ENCODE measurements at regions not wholly inside any gene's neighbourhood (a gene's known extent, or its start where the extent isn't known, plus 50 kb on each side); places are given as distances from the start of the nearest gene placed in this dataset.

DNA sequence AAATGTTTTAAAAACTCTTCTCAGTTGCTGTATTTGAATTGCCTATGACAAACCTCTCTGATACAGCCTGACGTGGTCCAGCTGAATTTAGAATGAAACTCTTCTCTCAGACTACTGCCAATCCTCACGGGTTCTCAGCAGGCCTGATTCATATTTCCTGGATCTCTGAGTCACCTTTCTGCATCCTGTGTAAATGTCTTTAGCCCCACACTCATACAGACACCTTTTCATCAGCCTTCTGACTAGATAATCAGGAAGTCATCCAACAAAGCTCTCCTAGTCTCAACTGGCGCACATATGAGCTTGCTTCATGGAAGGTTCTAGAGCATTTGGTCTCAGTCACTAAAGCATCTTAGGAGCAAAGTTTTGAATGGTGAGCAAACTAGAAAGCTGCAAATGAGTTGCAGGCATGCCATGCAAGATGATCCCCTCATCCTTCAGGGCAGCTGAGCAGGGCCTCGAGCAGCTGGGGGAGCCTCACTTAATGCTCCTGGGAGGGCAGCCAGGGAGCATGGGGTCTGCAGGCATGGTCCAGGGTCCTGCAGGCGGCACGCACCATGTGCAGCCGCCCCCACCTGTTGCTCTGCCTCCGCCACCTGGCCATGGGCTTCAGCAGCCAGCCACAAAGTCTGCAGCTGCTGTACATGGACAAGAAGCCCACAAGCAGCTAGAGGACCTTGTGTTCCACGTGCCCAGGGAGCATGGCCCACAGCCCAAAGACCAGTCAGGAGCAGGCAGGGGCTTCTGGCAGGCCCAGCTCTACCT, 182.8 kb downstream of the ARHGAP12 start:
- no peaks in the 10 kb centered on the region for H3K4me1 ChIP-seq (ENCODE audit: insufficient read depth, low read length)
- H3K9me3 ChIP-seq (ENCODE audit: control insufficient read depth in 1 of 2, low read length in 2 of 2), result no peaks in the 10 kb centered on the region
- ChIA-PET CTCF (ENCODE audit: partially characterized antibody) (interaction anchor here (0.9 to 2.0 kb wide), 4 partner anchors 16 to 1074 kb away, joined by 3 to 6 read pairs (median 3); no protein-coding TSS in a partner anchor), POLR2A (ENCODE audit: partially characterized antibody) (interaction anchor here (0.7 to 1.4 kb wide), 2 partner anchors 14 to 83 kb away, joined by 3 to 4 read pairs; no protein-coding TSS in a partner anchor)
- Mint-ChIP-seq H3K9me3 (no peaks in the 10 kb centered on the region), H3K36me3 (no peaks in the 10 kb centered on the region), H3K4me3 (peak overlapping the region in 1 of 8 donors; percentile 2), H3K4me1 (peaks cover 4 to 8% (median 6%) of the 10 kb centered on the region in 4 donors), H3K27me3 (no peaks in the 10 kb centered on the region), H3K27ac (peak overlapping the region in 6 of 7 donors; percentile 11 to 66 (median 24))
- no peaks in the 10 kb centered on the region for H3K27me3 ChIP-seq (ENCODE audit: insufficient read depth, low read length)
- H3K27ac ChIP-seq (ENCODE audit: low read depth, low read length), result no peak overlapping the region
- H3K4me3 ChIP-seq (ENCODE audit: low read length in 2 of 2), result no peak overlapping the region
- peak in 1 of 5 donors; percentile 59 for DNase-seq
- no peaks in the 10 kb centered on the region for H3K36me3 ChIP-seq (ENCODE audit: insufficient read depth, low read length)
- intact Hi-C loops (cut with micrococcal nuclease), result no loop called here

GRCh38 chr10:31744025-31744424, 184.6 kb downstream of the ARHGAP12 start:
- H3K27ac Mint-ChIP-seq, result no peak overlapping the region
- no peak overlapping the region for H3K4me3 ChIP-seq (ENCODE audit: low read length in 2 of 2)
- H3K27me3 Mint-ChIP-seq, result no peaks in the 10 kb centered on the region
- no peaks in the 10 kb centered on the region for H3K27me3 ChIP-seq (ENCODE audit: insufficient read depth, low read length)
- no peaks in the 10 kb centered on the region for H3K9me3 Mint-ChIP-seq
- H3K4me1 Mint-ChIP-seq, result peaks cover 4 to 8% (median 6%) of the 10 kb centered on the region in 4 donors
- DNase-seq, result no peak
- no peak overlapping the region for H3K4me3 Mint-ChIP-seq
- POLR2A ChIA-PET (ENCODE audit: partially characterized antibody), result no interaction called here
- no peaks in the 10 kb centered on the region for H3K36me3 Mint-ChIP-seq
- no peaks in the 10 kb centered on the region for H3K36me3 ChIP-seq (ENCODE audit: insufficient read depth, low read length)
- H3K27ac ChIP-seq (ENCODE audit: low read depth, low read length), result no peak overlapping the region
- CTCF ChIA-PET (ENCODE audit: partially characterized antibody), result interaction anchor here (1.4 kb wide), 1 partner anchor 9 kb away, joined by 3 read pairs; no protein-coding TSS in a partner anchor
- intact Hi-C loops (cut with micrococcal nuclease), result no loop called here
- no peaks in the 10 kb centered on the region for H3K4me1 ChIP-seq (ENCODE audit: insufficient read depth, low read length)
- no peaks in the 10 kb centered on the region for H3K9me3 ChIP-seq (ENCODE audit: control insufficient read depth in 1 of 2, low read length in 2 of 2)

DNA sequence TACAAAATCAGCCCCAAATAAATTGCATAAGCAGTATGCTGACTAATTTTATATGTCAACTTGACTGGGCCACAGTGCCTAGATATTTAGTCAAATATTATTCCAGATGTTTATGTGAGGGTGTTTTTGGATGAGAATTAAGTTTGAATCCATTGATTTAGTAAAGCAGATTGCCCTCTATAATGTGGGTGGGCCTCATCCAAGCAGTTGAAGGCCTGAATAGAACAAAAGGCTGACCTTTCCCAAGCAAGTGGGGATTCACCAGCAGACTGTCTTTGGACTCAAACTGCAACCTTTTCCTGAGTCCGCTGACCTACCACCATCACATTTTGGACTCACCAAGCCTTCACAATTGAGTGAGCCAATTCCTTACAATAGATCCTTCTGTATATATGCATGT, 186.4 kb downstream of the ARHGAP12 start:
- DNase-seq, result no peak
- ChIA-PET CTCF (ENCODE audit: partially characterized antibody) (interaction anchor here (1.4 kb wide), 1 partner anchor 28 kb away, joined by 3 read pairs; no protein-coding TSS in a partner anchor), POLR2A (ENCODE audit: partially characterized antibody) (no interaction called here)
- no peak overlapping the region for H3K4me3 Mint-ChIP-seq
- intact Hi-C loops (cut with micrococcal nuclease), result no loop called here
- H3K36me3 ChIP-seq (ENCODE audit: insufficient read depth, low read length), result no peaks in the 10 kb centered on the region
- H3K27me3 ChIP-seq (ENCODE audit: insufficient read depth, low read length), result no peaks in the 10 kb centered on the region
- no peaks in the 10 kb centered on the region for H3K9me3 ChIP-seq (ENCODE audit: control insufficient read depth in 1 of 2, low read length in 2 of 2)
- no peaks in the 10 kb centered on the region for H3K36me3 Mint-ChIP-seq
- H3K4me1 ChIP-seq (ENCODE audit: insufficient read depth, low read length), result no peaks in the 10 kb centered on the region
- H3K27me3 Mint-ChIP-seq, result no peaks in the 10 kb centered on the region
- peaks cover 4 to 8% (median 6%) of the 10 kb centered on the region in 4 donors for H3K4me1 Mint-ChIP-seq
- no peak overlapping the region for H3K27ac ChIP-seq (ENCODE audit: low read depth, low read length)
- peaks cover 0 to under 1% (median 0%) of the 10 kb centered on the region in 8 donors for H3K9me3 Mint-ChIP-seq
- no peak overlapping the region for H3K4me3 ChIP-seq (ENCODE audit: low read length in 2 of 2)
- no peak overlapping the region for H3K27ac Mint-ChIP-seq

DNA sequence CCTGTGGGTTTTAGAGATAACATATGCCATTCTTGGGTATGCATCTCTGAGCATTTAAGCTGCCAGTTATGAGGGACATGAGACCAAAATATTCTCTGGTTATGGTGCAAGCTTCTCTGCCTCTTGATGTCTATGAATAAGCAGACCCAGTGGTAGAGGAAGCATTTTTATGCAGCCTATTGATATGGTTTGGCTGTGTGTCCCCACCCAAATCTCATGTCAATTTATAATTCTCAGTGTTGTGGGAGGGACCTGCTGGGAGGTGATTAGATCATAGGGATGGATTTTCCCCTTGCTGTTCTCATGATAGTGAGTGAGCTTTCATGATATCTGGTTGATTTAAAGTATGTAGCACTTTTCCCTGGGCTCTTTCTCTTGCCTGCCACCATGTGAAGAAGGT, 187.2 kb downstream of the ARHGAP12 start:
- Mint-ChIP-seq H3K9me3 (peaks cover 2 to 8% (median 5%) of the 10 kb centered on the region in 8 donors), H3K4me3 (no peak overlapping the region), H3K27me3 (peaks cover 0 to 4% of the 10 kb centered on the region in 2 donors), H3K4me1 (peaks cover 4 to 8% (median 6%) of the 10 kb centered on the region in 4 donors), H3K36me3 (no peaks in the 10 kb centered on the region), H3K27ac (no peak overlapping the region)
- Histone ChIP-seq H3K9me3 (ENCODE audit: control insufficient read depth in 1 of 2, low read length in 2 of 2) (no peaks in the 10 kb centered on the region), H3K27ac (ENCODE audit: low read depth, low read length) (no peak overlapping the region), H3K36me3 (ENCODE audit: insufficient read depth, low read length) (no peaks in the 10 kb centered on the region), H3K4me1 (ENCODE audit: insufficient read depth, low read length) (no peaks in the 10 kb centered on the region), H3K4me3 (ENCODE audit: low read length in 2 of 2) (no peak overlapping the region), H3K27me3 (ENCODE audit: insufficient read depth, low read length) (no peaks in the 10 kb centered on the region)
- ChIA-PET POLR2A (ENCODE audit: partially characterized antibody) (no interaction called here), CTCF (ENCODE audit: partially characterized antibody) (interaction anchor here (1.4 kb wide), 1 partner anchor 29 kb away, joined by 3 read pairs; no protein-coding TSS in a partner anchor)
- no peak for DNase-seq
- intact Hi-C loops (cut with micrococcal nuclease), result no loop called here

GRCh38 chr10:31739711-31740110, 188.9 kb downstream of the ARHGAP12 start:
- H3K27me3 Mint-ChIP-seq, result peaks cover 0 to 4% of the 10 kb centered on the region in 2 donors
- H3K36me3 Mint-ChIP-seq, result no peaks in the 10 kb centered on the region
- no peak overlapping the region for H3K4me3 ChIP-seq (ENCODE audit: low read length in 2 of 2)
- CTCF ChIA-PET (ENCODE audit: partially characterized antibody), result interaction anchor here (0.6 kb wide), 1 partner anchor 156 kb away, joined by 4 read pairs; no protein-coding TSS in a partner anchor
- H3K27me3 ChIP-seq (ENCODE audit: insufficient read depth, low read length), result no peaks in the 10 kb centered on the region
- POLR2A ChIA-PET (ENCODE audit: partially characterized antibody), result no interaction called here
- no peak for DNase-seq
- peaks cover 2 to 15% (median 6%) of the 10 kb centered on the region in 8 donors for H3K9me3 Mint-ChIP-seq
- H3K27ac ChIP-seq (ENCODE audit: low read depth, low read length), result no peak overlapping the region
- H3K4me1 ChIP-seq (ENCODE audit: insufficient read depth, low read length), result no peaks in the 10 kb centered on the region
- no peaks in the 10 kb centered on the region for H3K36me3 ChIP-seq (ENCODE audit: insufficient read depth, low read length)
- no peak overlapping the region for H3K27ac Mint-ChIP-seq
- H3K4me3 Mint-ChIP-seq, result no peak overlapping the region
- intact Hi-C loops (cut with micrococcal nuclease), result no loop called here
- H3K9me3 ChIP-seq (ENCODE audit: control insufficient read depth in 1 of 2, low read length in 2 of 2), result no peaks in the 10 kb centered on the region
- H3K4me1 Mint-ChIP-seq, result no peaks in the 10 kb centered on the region

- Mint-ChIP-seq H3K4me1 (no peaks in the 10 kb centered on the region), H3K27me3 (peaks cover 0 to 4% of the 10 kb centered on the region in 2 donors), H3K9me3 (peaks cover 2 to 15% (median 6%) of the 10 kb centered on the region in 8 donors), H3K27ac (no peak overlapping the region), H3K36me3 (no peaks in the 10 kb centered on the region), H3K4me3 (no peak overlapping the region)
- Histone ChIP-seq H3K36me3 (ENCODE audit: insufficient read depth, low read length) (no peaks in the 10 kb centered on the region), H3K9me3 (ENCODE audit: control insufficient read depth in 1 of 2, low read length in 2 of 2) (no peaks in the 10 kb centered on the region), H3K4me1 (ENCODE audit: insufficient read depth, low read length) (no peaks in the 10 kb centered on the region), H3K27me3 (ENCODE audit: insufficient read depth, low read length) (no peaks in the 10 kb centered on the region), H3K27ac (ENCODE audit: low read depth, low read length) (no peak overlapping the region), H3K4me3 (ENCODE audit: low read length in 2 of 2) (no peak overlapping the region)
- intact Hi-C loops (cut with micrococcal nuclease), result no loop called here
- POLR2A ChIA-PET (ENCODE audit: partially characterized antibody), result no interaction called here
- CTCF ChIA-PET (ENCODE audit: partially characterized antibody), result interaction anchor here (0.6 kb wide), 1 partner anchor 155 kb away, joined by 4 read pairs; no protein-coding TSS in a partner anchor
- DNase-seq, result no peak
Measured at GRCh38 chr10:31739146-31739545, 189.5 kb downstream of the ARHGAP12 start.

GRCh38 chr10:31731711-31732110, 196.9 kb downstream of the ARHGAP12 start:
- H3K4me3 Mint-ChIP-seq, result no peak overlapping the region
- Histone ChIP-seq H3K9me3 (ENCODE audit: control insufficient read depth in 1 of 2, low read length in 2 of 2) (no peaks in the 10 kb centered on the region), H3K27ac (ENCODE audit: low read depth, low read length) (no peak overlapping the region), H3K36me3 (ENCODE audit: insufficient read depth, low read length) (no peaks in the 10 kb centered on the region), H3K27me3 (ENCODE audit: insufficient read depth, low read length) (peaks cover 4% of the 10 kb centered on the region), H3K4me1 (ENCODE audit: insufficient read depth, low read length) (no peaks in the 10 kb centered on the region), H3K4me3 (ENCODE audit: low read length in 2 of 2) (no peak overlapping the region)
- no peak for DNase-seq
- H3K27me3 Mint-ChIP-seq, result peaks cover 9 to 19% of the 10 kb centered on the region in 2 donors
- peak overlapping the region in 1 of 7 donors; percentile 59 for H3K27ac Mint-ChIP-seq
- H3K4me1 Mint-ChIP-seq, result no peaks in the 10 kb centered on the region
- POLR2A ChIA-PET (ENCODE audit: partially characterized antibody), result no interaction called here
- CTCF ChIA-PET (ENCODE audit: partially characterized antibody), result interaction anchor here (1.4 kb wide), 1 partner anchor 39 kb away, joined by 3 read pairs; no protein-coding TSS in a partner anchor
- intact Hi-C loops (cut with micrococcal nuclease), result no loop called here
- H3K36me3 Mint-ChIP-seq, result no peaks in the 10 kb centered on the region
- H3K9me3 Mint-ChIP-seq, result peaks cover 0 to 10% (median 1%) of the 10 kb centered on the region in 8 donors
